K562 (cell line): ENCODE measurements at regions not wholly inside any gene's neighbourhood (a gene's known extent, or its start where the extent isn't known, plus 50 kb on each side); places are given as distances from the start of the nearest gene placed in this dataset.

ENCODE experiments used
- ARNT ChIP-seq, 2 experiments: fragments of 450-650 bp; IDR thresholded peaks; 2 replicates each; pipeline ENCODE4 v1.6.1; 2016; ENCODE audit warnings: mild to moderate bottlenecking in 1 of 2
- ATF6 ChIP-seq: sonication (generic); formaldehyde crosslinking; IDR thresholded peaks from 2 replicates; pipeline ENCODE4 v1.4.0; 2020; ENCODE audit warnings: mild to moderate bottlenecking, missing genetic modification reagents
- EZH2 ChIP-seq: IDR thresholded peaks from 2 replicates; pipeline ENCODE4 v1.6.1; 2012; ENCODE audit warnings: low read depth, mild to moderate bottlenecking, inconsistent platforms, low read length, borderline replicate concordance
- KLF16 ChIP-seq: IDR thresholded peaks from 2 replicates; pipeline ENCODE4 v1.6.1; 2016; ENCODE audit warnings: antibody characterized with exemption
- NCOR1 ChIP-seq: fragments of 450-650 bp; IDR thresholded peaks from 2 replicates; pipeline ENCODE4 v1.6.1; 2016; ENCODE audit warnings: mild to moderate bottlenecking, moderate library complexity
- NR2C2 ChIP-seq, 2 experiments: fragments of 200-800 bp in 1 of 2; sonication (Bioruptor generic) in 1 of 2; sonication (generic) in 1 of 2; formaldehyde crosslinking in 1 of 2; IDR thresholded peaks; 2 replicates each; pipeline versions ENCODE4 v1.6.1 to v1.8.0; 2016 to 2022; ENCODE audit warnings: mild to moderate bottlenecking in 1 of 2, missing compliant biosample characterization in 1 of 2, missing genetic modification characterization in 1 of 2, missing genetic modification reagents in 1 of 2
- PHF8 ChIP-seq: fragments of 200-600 bp; sonication (generic); IDR thresholded peaks from 2 replicates; pipeline ENCODE4 v1.6.1; 2012; ENCODE audit warnings: mixed run types, mild to moderate bottlenecking, inconsistent platforms, low read length, moderate library complexity, borderline replicate concordance
- TAF1 ChIP-seq: IDR thresholded peaks from 2 replicates; pipeline ENCODE4 v1.6.1; 2011; ENCODE audit warnings: mild to moderate bottlenecking, low read length, moderate library complexity; ENCODE audit not compliant: insufficient read depth, control insufficient read depth, severe bottlenecking; ENCODE audit errors: extremely low read depth
- ZBTB7A ChIP-seq: IDR thresholded peaks from 2 replicates; pipeline ENCODE4 v1.6.1; 2011; ENCODE audit warnings: low read depth, mild to moderate bottlenecking, low read length, moderate library complexity, borderline replicate concordance; ENCODE audit not compliant: control insufficient read depth
- TF ChIP-seq, protein P1 (sequence below), 3 experiments: IDR thresholded peaks in 2 of 3; conservative IDR thresholded peaks in 1 of 3; 2 replicates each; pipeline ENCODE4 v1.5.1; 2011 to 2012; ENCODE audit warnings: low read length in 3 of 3, mild to moderate bottlenecking in 3 of 3, control low read depth in 2 of 3, improper control_type of control experiment in 1 of 3, inconsistent platforms in 1 of 3, low read depth in 1 of 3, mixed read lengths in 1 of 3, moderate library complexity in 1 of 3; ENCODE audit not compliant: insufficient read depth in 2 of 3

GRCh38 chrX:47771473-47771872, 65.2 kb upstream of the ZNF81 start:
- TF ChIP-seq NR2C2 (CRISPR knock-in tag; IDR thresholded peaks at IDR 0.05), result no peak
- TF ChIP-seq NR2C2 (tag; IDR thresholded peaks at IDR 0.05), result no peak
- TF ChIP-seq ATF6 (CRISPR knock-in tag), result no peak
- TF ChIP-seq NCOR1, result no peak
- TF ChIP-seq KLF16, result no peak
- TF ChIP-seq, protein P1, sequence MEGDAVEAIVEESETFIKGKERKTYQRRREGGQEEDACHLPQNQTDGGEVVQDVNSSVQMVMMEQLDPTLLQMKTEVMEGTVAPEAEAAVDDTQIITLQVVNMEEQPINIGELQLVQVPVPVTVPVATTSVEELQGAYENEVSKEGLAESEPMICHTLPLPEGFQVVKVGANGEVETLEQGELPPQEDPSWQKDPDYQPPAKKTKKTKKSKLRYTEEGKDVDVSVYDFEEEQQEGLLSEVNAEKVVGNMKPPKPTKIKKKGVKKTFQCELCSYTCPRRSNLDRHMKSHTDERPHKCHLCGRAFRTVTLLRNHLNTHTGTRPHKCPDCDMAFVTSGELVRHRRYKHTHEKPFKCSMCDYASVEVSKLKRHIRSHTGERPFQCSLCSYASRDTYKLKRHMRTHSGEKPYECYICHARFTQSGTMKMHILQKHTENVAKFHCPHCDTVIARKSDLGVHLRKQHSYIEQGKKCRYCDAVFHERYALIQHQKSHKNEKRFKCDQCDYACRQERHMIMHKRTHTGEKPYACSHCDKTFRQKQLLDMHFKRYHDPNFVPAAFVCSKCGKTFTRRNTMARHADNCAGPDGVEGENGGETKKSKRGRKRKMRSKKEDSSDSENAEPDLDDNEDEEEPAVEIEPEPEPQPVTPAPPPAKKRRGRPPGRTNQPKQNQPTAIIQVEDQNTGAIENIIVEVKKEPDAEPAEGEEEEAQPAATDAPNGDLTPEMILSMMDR (IDR thresholded peaks at IDR 0.05 in 2 of 3, conservative IDR thresholded peaks at IDR 0.05 in 1 of 3; ENCODE audit: insufficient read depth in 2 of 3, low read depth in 1 of 3, low read length in 3 of 3), result no peak
- no peak for TF ChIP-seq EZH2
- TF ChIP-seq PHF8, result no peak
- TF ChIP-seq TAF1, result no peak
- no peak for TF ChIP-seq ARNT (IDR thresholded peaks at IDR 0.05)
- no peak for TF ChIP-seq ZBTB7A
